Hepatic stellate cell (primary cell): ENCODE measurements at regions not wholly inside any gene's neighbourhood (a gene's known extent, or its start where the extent isn't known, plus 50 kb on each side); places are given as distances from the start of the nearest gene placed in this dataset.

ENCODE experiments used
- DNase-seq: peaks from one replicate; pipeline ENCODE4 v3.0.0; 2011; ENCODE audit warnings: low spot score

- no peak for DNase-seq
Measured at GRCh38 chr7:25911738-25912607, 240.0 kb upstream of the NFE2L3 start.

GRCh38 chr7:25913598-25914224 lies 238.3 kb upstream of the NFE2L3 start:
- no peak for DNase-seq

- no peak for DNase-seq
Measured at GRCh38 chr7:25918731-25919130, 233.3 kb upstream of the NFE2L3 start.

GRCh38 chr7:25922296-25922695 lies 229.7 kb upstream of the NFE2L3 start:
- no peak for DNase-seq

GRCh38 chr7:25923741-25924460 lies 228.1 kb upstream of the NFE2L3 start:
- DNase-seq = no peak

- DNase-seq = no peak
Measured at GRCh38 chr7:25926009-25926408, 226.0 kb upstream of the NFE2L3 start.

GRCh38 chr7:25926451-25926850 lies 225.5 kb upstream of the NFE2L3 start:
- DNase-seq = no peak

- no peak for DNase-seq
Measured at GRCh38 chr7:25926891-25927625, 224.9 kb upstream of the NFE2L3 start.

- DNase-seq = no peak
Measured at GRCh38 chr7:25927626-25927978, 224.4 kb upstream of the NFE2L3 start.

GRCh38 chr7:25928549-25929330 lies 223.3 kb upstream of the NFE2L3 start:
- no peak for DNase-seq

- no peak for DNase-seq
Measured at GRCh38 chr7:25929448-25929847, 222.6 kb upstream of the NFE2L3 start.

- DNase-seq = no peak
Measured at GRCh38 chr7:25930492-25931048, 221.4 kb upstream of the NFE2L3 start.

GRCh38 chr7:25931156-25931555 lies 220.8 kb upstream of the NFE2L3 start:
- DNase-seq = no peak

- DNase-seq = no peak
Measured at GRCh38 chr7:25933921-25934320, 218.1 kb upstream of the NFE2L3 start.

- no peak for DNase-seq
Measured at GRCh38 chr7:25940086-25940906, 211.7 kb upstream of the NFE2L3 start.

GRCh38 chr7:25944777-25945515 lies 207.1 kb upstream of the NFE2L3 start:
- DNase-seq = no peak

GRCh38 chr7:25945608-25946007 lies 206.4 kb upstream of the NFE2L3 start:
- no peak for DNase-seq

GRCh38 chr7:25946181-25946580 lies 205.8 kb upstream of the NFE2L3 start:
- DNase-seq = no peak

- DNase-seq = no peak
Measured at GRCh38 chr7:25947669-25948516, 204.1 kb upstream of the NFE2L3 start.
